NCI-H128 (cell line): ENCODE measurements at regions not wholly inside any gene's neighbourhood (a gene's known extent, or its start where the extent isn't known, plus 50 kb on each side); places are given as distances from the start of the nearest gene placed in this dataset.
"Not testable (repeated sequence)": the region's sequence is repeated elsewhere in the genome, so short reads cannot be mapped to it uniquely, and the experiment has no call there.

ENCODE experiments used
- DNase-seq: peaks from one replicate; lab custom pipeline; 2025; ENCODE audit not compliant: unreplicated experiment; lab: John Stamatoyannopoulos, UW

- no peak for DNase-seq
Observed at GRCh38 chr18:30469091-30469490, 573.5 kb downstream of the DSC3 start.

DNA sequence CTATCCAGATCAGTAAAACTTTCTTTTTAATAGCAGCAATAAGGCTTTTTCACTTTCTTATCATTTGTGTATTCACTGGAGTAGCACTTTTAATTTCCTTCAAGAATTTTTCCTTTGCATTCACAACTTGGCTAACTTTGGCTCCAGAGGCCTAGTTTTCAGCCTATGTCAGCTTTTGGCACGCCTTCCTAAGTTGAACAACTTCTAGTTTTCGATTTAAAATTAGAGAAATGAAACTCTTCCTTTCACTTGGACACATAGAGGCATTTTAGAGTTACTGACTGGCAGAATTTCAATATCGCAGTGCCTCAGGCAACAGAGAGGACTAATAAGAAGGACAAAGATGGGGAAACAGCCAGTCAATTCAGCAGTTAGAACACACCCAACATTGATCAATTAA, 577.4 kb downstream of the DSC3 start:
- DNase-seq, result no peak

DNA sequence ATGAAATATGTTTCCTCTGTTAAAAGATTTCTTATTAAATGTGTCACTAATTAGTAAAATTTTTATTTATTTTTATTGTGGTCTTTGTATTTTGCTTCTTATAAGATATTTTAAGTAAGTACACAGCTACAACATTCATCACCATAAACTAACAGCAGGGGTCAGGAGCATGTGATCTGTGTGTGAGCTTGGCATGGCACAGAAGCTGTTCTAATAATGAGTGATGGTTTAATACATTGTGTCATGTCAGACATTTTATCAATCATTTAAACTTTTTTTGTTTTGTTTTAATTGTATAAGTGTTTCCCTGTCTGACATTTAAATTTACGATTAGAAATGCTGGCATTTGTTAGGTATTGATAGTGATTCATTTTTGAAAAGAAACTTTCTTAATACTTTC, 585.4 kb downstream of the DSC3 start:
- no peak for DNase-seq

DNA sequence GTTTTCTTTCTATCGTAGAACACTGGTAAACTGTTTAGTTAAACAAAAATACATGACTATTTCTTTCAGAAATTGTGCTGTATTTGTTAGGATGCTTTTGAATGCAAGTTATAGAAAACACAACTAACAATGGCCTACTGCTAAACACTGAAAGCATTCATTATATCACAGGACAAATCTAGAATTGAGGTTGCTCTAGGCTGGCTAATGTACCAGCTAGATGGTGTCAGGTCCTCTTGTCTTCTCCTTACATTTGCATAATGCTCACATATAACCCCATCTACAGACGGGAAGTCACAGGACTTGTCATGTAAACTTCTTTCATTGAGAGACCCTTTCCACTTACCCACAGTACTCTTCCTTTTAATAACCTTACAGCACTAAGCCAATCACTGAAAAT, 586.8 kb downstream of the DSC3 start:
- no peak for DNase-seq

DNA sequence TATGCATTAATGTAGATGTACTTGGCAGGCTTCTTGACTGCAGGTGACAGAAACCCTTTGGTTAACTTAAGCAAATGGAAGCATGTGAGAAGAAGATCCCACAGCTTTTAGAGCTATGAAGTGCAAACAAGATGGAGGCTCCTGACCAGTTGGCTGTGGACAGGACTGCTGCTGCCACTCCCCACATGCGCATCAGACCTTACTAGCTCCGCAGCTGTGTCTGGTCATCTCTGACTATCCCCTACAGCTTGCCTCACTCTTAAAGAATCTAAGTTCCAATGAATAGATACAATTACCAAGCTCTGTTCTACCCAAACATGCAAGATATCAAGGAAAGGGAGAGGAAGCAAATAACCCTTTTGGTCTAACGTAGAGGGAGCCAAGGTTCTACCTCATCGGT, 587.6 kb downstream of the DSC3 start:
- DNase-seq, result no peak

DNA sequence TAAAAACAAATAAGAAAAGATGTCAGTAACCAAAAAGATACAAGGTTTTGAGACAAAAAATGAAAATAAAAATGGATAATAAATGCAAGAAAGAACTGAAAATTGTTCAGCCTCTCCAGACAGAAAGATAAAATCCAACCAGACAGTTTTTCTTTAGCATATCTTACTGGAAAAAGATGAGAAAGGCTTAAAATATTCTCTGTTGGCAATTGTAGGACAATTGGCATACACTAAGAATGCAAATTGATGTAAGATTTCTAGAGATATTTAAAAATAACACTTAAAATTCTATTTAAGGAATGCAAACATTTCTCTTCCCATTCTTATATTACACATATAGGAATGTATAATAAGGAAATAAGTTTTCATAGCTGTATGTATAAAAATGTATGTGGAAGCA, 590.6 kb downstream of the DSC3 start:
- no peak for DNase-seq

DNA sequence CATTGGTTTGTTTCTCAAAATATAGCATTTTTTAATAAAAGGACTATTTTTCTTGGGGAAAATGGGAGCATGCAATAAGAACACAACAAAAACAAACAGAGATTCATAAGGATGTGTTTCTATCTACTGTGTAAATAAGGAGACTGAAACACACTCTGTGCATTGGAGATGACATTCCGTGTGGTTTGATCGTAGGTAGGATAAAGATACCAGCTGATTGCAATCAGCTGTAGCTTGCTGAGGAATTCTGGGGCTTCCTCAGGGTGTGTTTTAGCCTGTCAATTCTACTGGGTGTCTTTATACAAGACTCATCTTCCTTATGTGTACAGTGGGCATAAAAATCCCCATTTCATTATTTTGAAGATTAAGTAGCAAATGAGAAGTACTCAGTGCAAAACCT, 591.6 kb downstream of the DSC3 start:
- no peak for DNase-seq

GRCh38 chr18:30446605-30447004, 595.9 kb downstream of the DSC3 start:
- no peak for DNase-seq

- no peak for DNase-seq
Observed at GRCh38 chr18:30444544-30444943, 598.0 kb downstream of the DSC3 start.

DNA sequence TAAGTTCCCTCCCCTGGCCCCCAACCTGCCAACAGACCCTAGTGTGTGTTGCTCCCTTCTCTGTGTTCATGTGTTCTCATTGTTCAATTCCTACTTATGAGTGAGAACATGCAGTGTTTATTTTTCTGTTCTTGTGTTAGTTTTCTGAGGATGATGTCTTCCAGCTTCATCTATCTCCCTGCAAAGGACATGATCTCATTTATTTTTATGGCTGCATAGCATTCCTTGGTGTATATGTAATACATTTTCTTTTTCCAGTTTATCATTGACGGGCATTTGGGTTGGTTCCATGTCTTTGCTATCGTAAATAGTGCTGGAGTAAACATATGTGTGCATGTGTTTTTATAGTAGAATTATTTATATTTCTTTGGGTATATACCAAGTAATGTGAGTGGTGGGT, 602.2 kb downstream of the DSC3 start:
- no peak for DNase-seq

- DNase-seq, result no peak
Observed at GRCh38 chr18:30439174-30439573, 603.4 kb downstream of the DSC3 start.

- no peak for DNase-seq
Observed at GRCh38 chr18:30432349-30432748, 610.2 kb downstream of the DSC3 start.

DNA sequence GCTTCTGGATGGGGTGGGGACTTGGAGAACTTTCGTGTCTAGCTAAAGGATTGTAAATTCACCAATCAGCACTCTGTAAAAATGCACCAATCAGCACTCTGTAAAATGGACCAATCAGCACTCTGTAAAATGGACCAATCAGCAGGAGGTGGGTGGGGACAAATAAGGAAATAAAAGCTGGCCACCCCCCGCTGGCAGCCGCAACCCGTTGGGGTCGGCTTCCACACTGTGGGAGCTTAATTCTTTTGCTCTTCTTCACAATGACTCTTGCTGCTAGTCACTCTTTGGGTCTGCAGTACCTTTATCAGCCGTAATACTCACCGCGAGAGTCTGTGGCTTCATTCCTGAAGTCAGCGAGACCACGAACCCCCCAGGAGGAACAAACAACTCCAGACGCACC, 623.1 kb downstream of the DSC3 start:
- DNase-seq, result not testable (repeated sequence)

- DNase-seq, result no peak
Observed at GRCh38 chr18:30415903-30416302, 626.6 kb downstream of the DSC3 start.

GRCh38 chr18:30409120-30409519, 633.4 kb downstream of the DSC3 start:
- DNase-seq, result no peak

DNA sequence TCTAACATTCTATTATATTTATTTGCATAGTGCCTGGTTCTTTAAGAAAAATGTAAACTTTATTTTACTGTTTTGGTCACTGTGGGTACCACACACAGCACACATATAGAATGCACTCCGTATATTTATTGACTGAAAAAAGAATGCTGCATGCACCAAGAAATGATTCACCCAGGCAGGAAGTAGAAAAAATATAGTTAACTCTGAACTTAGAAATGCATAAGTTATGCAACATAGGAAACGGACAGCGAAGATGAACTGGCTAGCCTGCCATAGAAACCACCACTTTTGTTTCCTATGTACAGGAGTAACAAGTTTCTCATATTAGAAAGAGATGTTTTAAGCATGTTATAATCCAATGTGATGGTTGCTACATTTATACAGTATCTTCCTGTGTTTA, 635.8 kb downstream of the DSC3 start:
- DNase-seq, result no peak

GRCh38 chr18:30405038-30405437, 637.5 kb downstream of the DSC3 start:
- DNase-seq, result no peak

DNA sequence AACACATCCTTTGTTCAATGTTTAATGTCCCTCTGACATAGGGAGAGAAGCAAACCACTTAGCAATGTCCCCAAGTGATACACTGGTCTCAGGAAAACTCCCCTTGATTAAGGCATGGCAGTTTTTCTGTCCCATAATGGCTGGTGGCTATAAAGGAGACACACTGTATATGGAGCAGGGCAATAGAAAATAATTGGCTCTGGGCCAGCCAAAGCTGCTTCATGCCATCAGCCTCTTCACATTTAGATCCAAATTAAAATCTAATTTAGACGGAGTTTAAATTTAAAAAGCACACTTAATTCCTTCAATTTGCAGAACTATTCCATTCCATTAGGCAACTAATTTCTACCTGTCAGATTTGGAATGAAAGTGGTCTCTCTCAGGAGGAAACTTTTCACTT, 638.1 kb downstream of the DSC3 start:
- no peak for DNase-seq

DNA sequence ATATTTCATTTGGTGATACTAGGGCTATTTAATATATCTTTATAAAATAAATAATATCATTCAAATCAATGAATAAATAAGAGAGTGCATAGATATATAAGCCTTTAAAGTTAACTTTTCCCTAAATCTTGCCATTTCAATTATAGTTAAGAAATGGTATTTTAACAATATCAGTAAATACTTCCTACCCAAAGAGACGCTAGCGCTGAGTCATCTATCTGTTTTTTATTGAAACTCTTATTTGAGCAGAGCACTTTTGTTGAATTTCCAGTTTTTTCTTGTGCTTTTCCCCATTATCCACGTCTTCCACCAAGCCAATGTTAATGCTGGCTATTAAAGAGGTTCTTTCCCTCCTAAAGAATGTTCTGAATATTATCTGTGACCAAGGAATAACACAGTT, 639.3 kb downstream of the DSC3 start:
- no peak for DNase-seq

DNA sequence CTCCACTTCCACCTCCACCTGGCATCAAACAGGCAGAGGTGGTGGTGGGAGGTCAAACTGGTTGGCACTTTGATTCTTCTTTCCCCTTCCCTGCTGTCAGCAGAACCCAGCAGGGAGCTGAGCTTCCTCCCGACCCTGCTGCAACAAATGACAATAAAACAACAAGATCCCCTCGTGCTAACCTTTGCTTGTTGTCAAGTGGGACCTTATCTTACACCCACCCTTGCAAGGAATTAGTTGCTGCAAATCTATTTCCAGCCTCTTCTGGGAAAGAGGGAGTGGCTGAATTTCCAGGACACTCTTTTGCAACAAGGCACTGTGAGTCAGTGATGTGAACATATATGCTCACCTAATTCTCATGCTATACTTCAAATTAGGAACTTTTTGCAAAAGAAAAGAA, 655.1 kb downstream of the DSC3 start:
- DNase-seq, result no peak

DNA sequence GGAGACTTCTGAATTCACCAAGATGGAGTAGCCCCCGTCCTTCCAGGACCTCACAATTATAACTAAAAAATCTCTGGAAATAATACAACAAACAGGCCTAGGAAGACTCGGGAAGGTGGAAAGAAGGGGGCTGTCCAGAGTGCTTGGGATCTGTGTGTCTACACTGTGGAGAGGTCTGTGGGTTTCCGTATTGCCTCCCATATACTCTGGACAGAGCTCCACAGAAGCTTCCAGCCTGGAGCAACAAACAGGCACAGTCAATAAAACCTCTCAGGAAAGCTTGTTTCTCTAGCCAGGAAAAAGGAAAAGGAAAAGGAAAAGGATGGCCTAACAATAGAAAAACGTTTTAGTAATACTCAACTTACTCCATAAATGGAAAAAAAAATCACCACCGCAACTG, 655.9 kb downstream of the DSC3 start:
- DNase-seq, result no peak

GRCh38 chr18:30385684-30386083, 656.9 kb downstream of the DSC3 start:
- no peak for DNase-seq

DNA sequence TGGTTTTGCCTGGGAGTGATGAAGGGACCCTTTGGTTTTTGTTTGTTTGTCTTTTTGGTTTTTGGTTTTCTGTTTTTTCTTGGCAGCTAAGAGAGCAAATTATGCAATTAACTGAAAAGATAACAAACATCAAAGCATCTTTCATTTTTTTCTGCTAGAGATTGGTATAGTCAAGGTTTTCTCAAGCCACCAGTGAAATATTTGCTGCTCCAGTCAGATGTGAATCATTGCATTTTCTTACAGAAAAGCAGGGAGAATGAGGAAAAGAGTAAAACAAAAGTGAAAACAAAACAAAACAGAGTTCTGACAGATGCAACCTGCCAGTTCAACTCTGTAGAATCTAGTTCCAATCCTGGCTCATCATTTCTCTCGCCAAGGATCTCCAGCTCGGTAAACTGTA, 660.7 kb downstream of the DSC3 start:
- no peak for DNase-seq

- no peak for DNase-seq
Observed at GRCh38 chr18:30378097-30378496, 664.4 kb downstream of the DSC3 start.
